T47D (cell line): ENCODE measurements at regions not wholly inside any gene's neighbourhood (a gene's known extent, or its start where the extent isn't known, plus 50 kb on each side); places are given as distances from the start of the nearest gene placed in this dataset.
"Not testable (repeated sequence)": the region's sequence is repeated elsewhere in the genome, so short reads cannot be mapped to it uniquely, and the experiment has no call there.

Source experiments
- DNase-seq, 2 experiments: peaks; one replicate each; pipeline versions ENCODE4 v3.0.0 to v3.0.0-alpha.2; 2011 to 2012; ENCODE audit warnings: low read depth in 1 of 2, low spot score in 1 of 2
- JUND ChIP-seq: IDR thresholded peaks from 2 replicates; pipeline ENCODE4 v1.6.1; 2012; ENCODE audit warnings: low read depth
- in situ Hi-C: cut with HindIII; loops from 2 replicates; pipeline ENCODE4 v1.10.0; 2016; ENCODE audit warnings: low sequenced_read_pairs, low pct_unique_long_range_greater_than_20kb

DNA sequence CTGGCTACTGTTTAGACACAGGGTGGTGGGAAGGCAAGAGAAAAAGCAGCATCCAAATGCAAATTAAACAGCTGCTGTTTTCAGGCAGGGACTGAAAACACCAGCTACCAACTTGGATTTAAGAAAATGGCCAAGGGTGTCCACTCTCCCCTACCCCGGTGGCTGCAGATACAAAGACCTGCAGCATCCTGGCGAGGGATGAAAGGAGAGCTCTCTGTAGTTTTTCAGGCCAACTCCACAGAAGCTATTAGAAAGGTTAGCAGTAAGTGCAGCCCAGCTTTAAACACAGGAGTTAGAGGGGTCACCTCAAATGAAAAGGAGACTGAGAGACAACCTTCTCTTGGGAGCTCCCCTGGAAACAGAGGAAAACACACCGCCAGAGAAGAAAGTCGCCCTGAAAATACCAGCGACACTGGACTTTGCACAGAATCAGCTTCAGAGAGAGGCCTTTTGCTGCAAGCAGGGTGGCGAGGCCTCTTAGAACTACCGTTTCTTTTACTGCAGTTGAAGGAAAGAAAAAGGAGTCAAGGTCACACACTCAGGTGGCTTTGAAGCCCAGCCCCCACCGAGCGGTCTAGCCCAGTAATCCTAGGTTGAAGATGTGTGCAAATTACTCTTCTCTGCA, 74.4 kb upstream of the TIAM1 start:
- no peak for TF ChIP-seq JUND
- in situ Hi-C loops, result no loop called here
- DNase-seq, result no peak

DNA sequence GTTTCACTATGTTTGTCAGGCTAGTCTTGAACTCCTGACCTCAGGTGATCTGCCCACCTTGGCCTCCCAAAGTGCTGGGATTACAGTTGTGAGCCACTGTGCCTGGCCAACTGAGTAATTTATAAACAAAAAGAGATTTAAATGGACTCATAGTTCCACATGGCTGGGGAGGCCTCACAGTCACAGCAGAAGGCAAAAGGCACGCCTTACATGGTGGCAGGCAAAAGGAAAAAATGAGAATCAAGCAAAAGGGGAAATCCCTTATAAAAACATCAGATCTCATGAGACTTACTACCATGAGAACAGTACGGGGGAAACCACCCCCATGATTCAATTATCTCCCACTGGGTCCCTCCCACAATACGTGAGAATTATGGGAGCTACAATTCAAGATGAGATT, 73.2 kb upstream of the TIAM1 start:
- in situ Hi-C loops, DNase-seq: not testable (repeated sequence)

DNA sequence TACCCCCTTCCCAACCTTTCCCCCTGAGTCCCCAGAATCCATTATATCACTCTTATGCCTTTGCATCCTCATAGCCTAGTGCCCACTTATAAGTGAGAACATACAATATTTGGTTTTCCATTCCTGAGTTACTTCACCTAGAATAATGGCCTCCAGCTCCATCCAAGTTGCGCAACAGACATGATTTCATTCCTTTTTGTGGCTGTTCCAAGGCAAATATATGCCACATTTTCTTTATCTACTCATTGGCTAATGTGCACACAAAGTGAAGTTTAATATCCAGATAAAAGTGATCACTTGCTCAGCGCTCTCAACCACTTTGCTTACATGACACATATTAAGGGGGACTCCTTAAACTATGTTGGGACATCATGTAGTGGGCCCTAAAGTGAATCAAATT, 72.4 kb upstream of the TIAM1 start:
- DNase-seq, result peak in 1 of 2 experiments; percentile 28
- in situ Hi-C loops, result no loop called here
- TF ChIP-seq JUND, result no peak

GRCh38 chr21:31414263-31415000, 70.4 kb upstream of the TIAM1 start:
- TF ChIP-seq JUND, result no peak
- in situ Hi-C loops, result no loop called here
- DNase-seq, result no peak

DNA sequence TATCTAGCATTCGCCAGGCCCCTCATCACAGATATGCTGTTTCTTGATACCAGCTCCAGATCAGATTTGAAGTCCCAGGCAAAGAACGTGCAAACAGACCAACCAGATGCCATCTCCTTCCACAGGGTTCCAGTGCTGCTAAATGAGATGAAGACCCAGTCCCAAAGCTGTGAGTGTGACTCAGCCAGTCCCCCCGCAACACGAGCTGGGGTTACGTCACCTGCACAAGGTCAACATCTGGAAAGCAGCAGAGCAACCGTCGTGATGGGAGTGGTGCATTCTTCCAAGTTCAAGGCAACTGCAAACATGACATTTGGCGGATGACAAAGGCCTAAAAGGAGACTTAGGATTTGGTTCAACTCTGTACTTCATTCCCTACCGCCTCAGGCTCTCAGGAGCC, 69.6 kb upstream of the TIAM1 start:
- DNase-seq, result no peak
- TF ChIP-seq JUND, result no peak
- in situ Hi-C loops, result no loop called here

DNA sequence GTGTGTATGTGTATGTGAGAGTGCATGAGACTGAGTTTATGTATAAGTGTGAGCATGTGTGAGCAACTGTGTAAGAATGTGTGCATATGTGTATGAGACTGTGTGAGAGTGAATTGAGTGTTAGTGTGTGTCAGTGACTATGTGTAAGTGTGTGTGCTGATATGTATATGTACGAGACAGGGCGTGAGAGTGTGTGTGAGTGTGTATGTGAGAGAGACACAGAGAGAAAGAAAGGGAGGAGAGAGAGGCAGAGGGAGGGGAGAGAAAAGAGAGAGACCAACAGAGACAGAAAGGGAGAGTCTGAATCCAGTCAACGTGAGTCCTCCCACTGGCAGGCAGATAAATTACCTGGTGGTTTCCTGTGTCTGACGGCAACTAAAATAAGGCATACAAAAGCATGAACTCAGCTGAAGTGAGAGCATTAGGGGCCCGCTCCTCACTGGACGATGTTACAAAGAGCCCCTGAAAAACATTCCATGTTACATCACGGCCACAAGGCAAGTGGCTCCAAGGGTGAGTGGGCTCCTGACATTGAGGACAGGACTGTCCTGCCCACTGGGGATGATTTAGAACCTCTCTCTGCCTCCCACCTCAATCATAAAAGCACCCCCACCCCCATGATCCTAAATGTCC, 66.6 kb upstream of the TIAM1 start:
- in situ Hi-C loops, result no loop called here

GRCh38 chr21:31409831-31410487, 65.9 kb upstream of the TIAM1 start:
- in situ Hi-C loops, result no loop called here
- no peak for DNase-seq
- no peak for TF ChIP-seq JUND

More for the DNA sequence above, 66.6 kb upstream of the TIAM1 start:
- DNase-seq, result no peak
- no peak for TF ChIP-seq JUND

GRCh38 chr21:31408301-31409088, 64.4 kb upstream of the TIAM1 start:
- in situ Hi-C loops, result no loop called here
- no peak for DNase-seq

GRCh38 chr21:31406510-31406909, 62.4 kb upstream of the TIAM1 start:
- in situ Hi-C loops, result no loop called here
- DNase-seq, result no peak
- no peak for TF ChIP-seq JUND

More at GRCh38 chr21:31408301-31409088, 64.4 kb upstream of the TIAM1 start:
- TF ChIP-seq JUND, result no peak

- in situ Hi-C loops, result no loop called here
- no peak for DNase-seq
- no peak for TF ChIP-seq JUND
Measured at GRCh38 chr21:31405604-31406003, 61.5 kb upstream of the TIAM1 start.

GRCh38 chr21:31403596-31404333, 59.7 kb upstream of the TIAM1 start:
- no peak for TF ChIP-seq JUND
- in situ Hi-C loops, result no loop called here
- DNase-seq, result no peak

- in situ Hi-C loops, result no loop called here
- no peak for TF ChIP-seq JUND
- DNase-seq, result no peak
Measured at GRCh38 chr21:31399591-31399990, 55.5 kb upstream of the TIAM1 start.
